Mesendoderm (in vitro differentiated cells): ENCODE measurements at regions not wholly inside any gene's neighbourhood (a gene's known extent, or its start where the extent isn't known, plus 50 kb on each side); places are given as distances from the start of the nearest gene placed in this dataset.

Experiments
- DNase-seq: peaks from one replicate; pipeline ENCODE4 v3.0.0; 2013
- H2AK5ac ChIP-seq: 2 replicates; pipeline ENCODE4 v1.6.1; 2013; ENCODE audit warnings: low read length, inconsistent platforms
- H2BK120ac ChIP-seq: 2 replicates; pipeline ENCODE4 v1.6.1; 2013; ENCODE audit warnings: low read depth, mild to moderate bottlenecking, low read length, moderate library complexity, mixed read lengths
- H2BK15ac ChIP-seq: replicated peaks from 2 replicates; pipeline ENCODE4 v1.6.1; 2013; ENCODE audit warnings: low read depth, mild to moderate bottlenecking, moderate library complexity
- H2BK5ac ChIP-seq: 2 replicates; pipeline ENCODE4 v1.6.1; 2013; ENCODE audit warnings: low read length, inconsistent platforms
- H3K18ac ChIP-seq: 2 replicates; pipeline ENCODE4 v1.6.1; 2013; ENCODE audit warnings: mild to moderate bottlenecking, low read length, mixed read lengths
- H3K23ac ChIP-seq: one replicate; pipeline ENCODE4 v1.6.1; 2013; ENCODE audit warnings: low read length
- H3K27ac ChIP-seq: 2 replicates; pipeline ENCODE4 v1.5.1; 2013; ENCODE audit warnings: low read depth, mild to moderate bottlenecking, inconsistent platforms, low read length, moderate library complexity
- H3K27me3 ChIP-seq: 2 replicates; pipeline ENCODE4 v1.6.1; 2013; ENCODE audit warnings: low read length, control low read depth, mild to moderate bottlenecking, inconsistent platforms; ENCODE audit not compliant: insufficient read depth, poor library complexity
- H3K36me3 ChIP-seq: 2 replicates; pipeline ENCODE4 v1.6.1; 2013; ENCODE audit warnings: low read length, inconsistent platforms; ENCODE audit not compliant: control insufficient read depth, insufficient read depth
- H3K4ac ChIP-seq: one replicate; pipeline ENCODE4 v1.6.1; 2013; ENCODE audit warnings: low read depth, mild to moderate bottlenecking, low read length, moderate library complexity
- H3K4me1 ChIP-seq: 2 replicates; pipeline ENCODE4 v1.6.1; 2013; ENCODE audit warnings: low read depth, low read length, inconsistent platforms; ENCODE audit not compliant: control insufficient read depth
- H3K4me2 ChIP-seq: 2 replicates; pipeline ENCODE4 v1.6.1; 2013; ENCODE audit warnings: low read length
- H3K4me3 ChIP-seq: 2 replicates; pipeline ENCODE4 v1.5.1; 2013; ENCODE audit warnings: mild to moderate bottlenecking, low read length
- H3K56ac ChIP-seq: one replicate; pipeline ENCODE4 v1.6.1; 2013; ENCODE audit warnings: low read length
- H3K79me1 ChIP-seq: 2 replicates; pipeline ENCODE4 v1.6.1; 2013; ENCODE audit warnings: low read length, inconsistent platforms
- H3K79me2 ChIP-seq: 2 replicates; pipeline ENCODE4 v1.6.1; 2013; ENCODE audit warnings: mild to moderate bottlenecking, low read length; ENCODE audit not compliant: control insufficient read depth, insufficient read depth
- H3K9ac ChIP-seq: 2 replicates; pipeline ENCODE4 v1.6.1; 2013; ENCODE audit warnings: low read length, inconsistent platforms
- H4K5ac ChIP-seq: one replicate; pipeline ENCODE4 v1.6.1; 2013; ENCODE audit warnings: low read length
- H4K8ac ChIP-seq: one replicate; pipeline ENCODE4 v1.6.1; 2013; ENCODE audit warnings: low read depth, mild to moderate bottlenecking, control low read depth, low read length, moderate library complexity
- WGBS: extraction: QIAGEN DNeasy Blood & Tissue Kit; methylation state at CpG from one replicate; pipeline ENCODE4 v1.1.7; 2013; ENCODE audit warnings: low lambda C conversion rate, missing lambda C conversion rate; ENCODE audit not compliant: insufficient coverage; ENCODE audit errors: extremely low coverage; 5-methylcytosine and 5-hydroxymethylcytosine counted together

- Histone ChIP-seq H3K4me3 (no peak overlapping the region), H2BK15ac (no peak overlapping the region), H3K4me2 (no peak overlapping the region), H3K36me3 (no peaks in the 10 kb centered on the region), H3K18ac (no peak overlapping the region), H3K79me1 (no peaks in the 10 kb centered on the region), H2BK5ac (no peak overlapping the region), H3K4ac (no peak overlapping the region), H2AK5ac (no peak overlapping the region), H2BK120ac (no peak overlapping the region), H4K8ac (no peak overlapping the region), H3K27ac (no peak overlapping the region), H3K23ac (no peak overlapping the region), H3K4me1 (no peaks in the 10 kb centered on the region), H3K27me3 (no peaks in the 10 kb centered on the region), H3K9ac (no peak overlapping the region), H3K56ac (no peak overlapping the region), H4K5ac (no peak overlapping the region), H3K79me2 (no peaks in the 10 kb centered on the region)
- WGBS = no CpG with 5 or more reads among the region's 2 CpGs
- no peak for DNase-seq
Observed at GRCh38 chr7:14962778-14963177, 60.2 kb upstream of the DGKB start.

- no peak overlapping the region for H3K9ac ChIP-seq
- H3K56ac ChIP-seq = no peak overlapping the region
- no peak overlapping the region for H2BK15ac ChIP-seq
- H2BK5ac ChIP-seq = no peak overlapping the region
- H3K4ac ChIP-seq = no peak overlapping the region
- no peak overlapping the region for H2AK5ac ChIP-seq
- H3K79me1 ChIP-seq = no peaks in the 10 kb centered on the region
- H3K23ac ChIP-seq = no peak overlapping the region
- no peaks in the 10 kb centered on the region for H3K36me3 ChIP-seq
- H3K4me2 ChIP-seq = no peak overlapping the region
- no peaks in the 10 kb centered on the region for H3K27me3 ChIP-seq
- no peak overlapping the region for H4K5ac ChIP-seq
- no peaks in the 10 kb centered on the region for H3K4me1 ChIP-seq
- H4K8ac ChIP-seq = no peak overlapping the region
- DNase-seq = no peak
- H3K79me2 ChIP-seq = no peaks in the 10 kb centered on the region
- H2BK120ac ChIP-seq = no peak overlapping the region
- no peak overlapping the region for H3K27ac ChIP-seq
- H3K4me3 ChIP-seq = no peak overlapping the region
- H3K18ac ChIP-seq = no peak overlapping the region
- no CpG with 5 or more reads among the region's 3 CpGs for WGBS
Observed at GRCh38 chr7:14960721-14961120, 58.2 kb upstream of the DGKB start.

- Histone ChIP-seq H3K27ac (no peak overlapping the region), H3K4me3 (no peak overlapping the region), H2BK15ac (no peak overlapping the region), H4K8ac (no peak overlapping the region), H3K79me1 (no peaks in the 10 kb centered on the region), H3K4me1 (no peaks in the 10 kb centered on the region), H3K36me3 (no peaks in the 10 kb centered on the region), H3K79me2 (no peaks in the 10 kb centered on the region), H4K5ac (no peak overlapping the region), H3K23ac (no peak overlapping the region), H3K27me3 (no peaks in the 10 kb centered on the region), H2BK120ac (no peak overlapping the region), H3K18ac (no peak overlapping the region), H3K9ac (no peak overlapping the region), H2BK5ac (no peak overlapping the region), H3K4me2 (no peak overlapping the region), H3K4ac (no peak overlapping the region), H3K56ac (no peak overlapping the region), H2AK5ac (no peak overlapping the region)
- no peak for DNase-seq
Observed at GRCh38 chr7:14959339-14959738, 56.8 kb upstream of the DGKB start.

- Histone ChIP-seq H2BK5ac (no peak overlapping the region), H3K27me3 (no peaks in the 10 kb centered on the region), H3K4me1 (no peaks in the 10 kb centered on the region), H2BK15ac (no peak overlapping the region), H3K4ac (no peak overlapping the region), H3K4me3 (no peak overlapping the region), H4K5ac (no peak overlapping the region), H3K36me3 (no peaks in the 10 kb centered on the region), H3K23ac (no peak overlapping the region), H3K27ac (no peak overlapping the region), H3K56ac (no peak overlapping the region), H3K18ac (no peak overlapping the region), H2BK120ac (no peak overlapping the region), H3K4me2 (no peak overlapping the region), H4K8ac (no peak overlapping the region), H3K79me1 (no peaks in the 10 kb centered on the region), H3K79me2 (no peaks in the 10 kb centered on the region), H3K9ac (no peak overlapping the region), H2AK5ac (no peak overlapping the region)
- no CpG with 5 or more reads among the region's 3 CpGs for WGBS
- peak; percentile 64 for DNase-seq
Observed at GRCh38 chr7:14954035-14954434, 51.5 kb upstream of the DGKB start.
